H9 (cell line): ENCODE measurements at regions not wholly inside any gene's neighbourhood (a gene's known extent, or its start where the extent isn't known, plus 50 kb on each side); places are given as distances from the start of the nearest gene placed in this dataset.

Experiments used
- DNase-seq: peaks from one replicate; pipeline ENCODE4 v3.0.0-alpha.2; 2017
- H2AFZ ChIP-seq: one replicate; pipeline ENCODE4 v1.6.1; 2013; ENCODE audit warnings: mild to moderate bottlenecking, low read length, control low read depth, moderate library complexity
- H2AK5ac ChIP-seq: 2 replicates; pipeline ENCODE4 v1.6.1; 2013; ENCODE audit warnings: low read length, control low read depth, mixed read lengths; ENCODE audit not compliant: insufficient read length
- H2BK120ac ChIP-seq: one replicate; pipeline ENCODE4 v1.6.1; 2013; ENCODE audit warnings: low read depth, mild to moderate bottlenecking, low read length, control low read depth, inconsistent platforms; ENCODE audit not compliant: poor library complexity, severe bottlenecking
- H2BK12ac ChIP-seq: 2 replicates; pipeline ENCODE4 v1.6.1; 2013; ENCODE audit warnings: low read length, control low read depth, mixed read lengths, low read depth; ENCODE audit not compliant: insufficient read length
- H2BK15ac ChIP-seq: 2 replicates; pipeline ENCODE4 v1.6.1; 2013; ENCODE audit warnings: low read depth, low read length, control low read depth
- H2BK20ac ChIP-seq: one replicate; pipeline ENCODE4 v1.6.1; 2013; ENCODE audit warnings: low read depth, mild to moderate bottlenecking, low read length, control low read depth, inconsistent platforms; ENCODE audit not compliant: poor library complexity, severe bottlenecking
- H2BK5ac ChIP-seq: 2 replicates; pipeline ENCODE4 v1.6.1; 2013; ENCODE audit warnings: low read length, control low read depth, mixed read lengths; ENCODE audit not compliant: insufficient read length
- H3K14ac ChIP-seq: 2 replicates; pipeline ENCODE4 v1.6.1; 2013; ENCODE audit warnings: low read length, control low read depth; ENCODE audit not compliant: insufficient read depth
- H3K18ac ChIP-seq: 2 replicates; pipeline ENCODE4 v1.6.1; 2013; ENCODE audit warnings: low read depth, mild to moderate bottlenecking, mixed read lengths, low read length, control low read depth; ENCODE audit not compliant: insufficient read length
- H3K23ac ChIP-seq: 2 replicates; pipeline ENCODE4 v1.6.1; 2013; ENCODE audit warnings: low read length, control low read depth, mixed read lengths, low read depth; ENCODE audit not compliant: insufficient read length
- H3K23me2 ChIP-seq: 2 replicates; pipeline ENCODE4 v1.6.1; 2013; ENCODE audit warnings: low read depth, mild to moderate bottlenecking, mixed read lengths, low read length, control low read depth; ENCODE audit not compliant: insufficient read length, poor library complexity, severe bottlenecking
- H3K27ac ChIP-seq: 2 replicates; pipeline ENCODE4 v1.5.1; 2013; ENCODE audit warnings: low read length, control low read depth, mixed read lengths, low read depth; ENCODE audit not compliant: insufficient read length
- H3K27me3 ChIP-seq: 2 replicates; pipeline ENCODE4 v1.6.1; 2013; ENCODE audit warnings: low read length, control low read depth, inconsistent platforms; ENCODE audit not compliant: insufficient read depth
- H3K4ac ChIP-seq: 2 replicates; pipeline ENCODE4 v1.6.1; 2013; ENCODE audit warnings: low read depth, mild to moderate bottlenecking, control low read depth, inconsistent platforms, low read length, moderate library complexity
- H3K4me1 ChIP-seq: 2 replicates; pipeline ENCODE4 v1.6.1; 2013; ENCODE audit warnings: low read length, control low read depth, inconsistent platforms; ENCODE audit not compliant: insufficient read depth
- H3K4me2 ChIP-seq: 2 replicates; pipeline ENCODE4 v1.6.1; 2013; ENCODE audit warnings: low read length, control low read depth, mixed read lengths; ENCODE audit not compliant: insufficient read length, insufficient read depth
- H3K56ac ChIP-seq: 2 replicates; pipeline ENCODE4 v1.6.1; 2013; ENCODE audit warnings: low read depth, mild to moderate bottlenecking, mixed read lengths, low read length, control low read depth; ENCODE audit not compliant: insufficient read length
- H3K79me1 ChIP-seq: 2 replicates; pipeline ENCODE4 v1.6.1; 2013; ENCODE audit warnings: low read depth, mild to moderate bottlenecking, moderate library complexity, low read length, control low read depth, inconsistent platforms; ENCODE audit not compliant: insufficient read depth, poor library complexity, severe bottlenecking
- H3K79me2 ChIP-seq: 2 replicates; pipeline ENCODE4 v1.6.1; 2013; ENCODE audit warnings: low read length, control low read depth, inconsistent platforms; ENCODE audit not compliant: insufficient read depth
- H3K9ac ChIP-seq: 2 replicates; pipeline ENCODE4 v1.6.1; 2013; ENCODE audit warnings: low read length, control low read depth, mixed read lengths; ENCODE audit not compliant: insufficient read length; ENCODE audit errors: extremely low read depth
- H3K9me3 ChIP-seq: one replicate; pipeline ENCODE4 v1.6.1; 2013; ENCODE audit warnings: low read depth, low read length, inconsistent platforms; ENCODE audit not compliant: control insufficient read depth
- H3T11ph ChIP-seq: one replicate; pipeline ENCODE4 v1.6.1; 2013; ENCODE audit warnings: mild to moderate bottlenecking, low read length, control low read depth, inconsistent platforms
- H4K20me1 ChIP-seq: one replicate; pipeline ENCODE4 v1.6.1; 2013; ENCODE audit not compliant: control insufficient read depth, insufficient read length, insufficient read depth
- H4K5ac ChIP-seq: 2 replicates; pipeline ENCODE4 v1.6.1; 2013; ENCODE audit warnings: low read depth, mild to moderate bottlenecking, mixed read lengths, low read length, control low read depth; ENCODE audit not compliant: insufficient read length
- H4K8ac ChIP-seq: replicated peaks from 2 replicates; pipeline ENCODE4 v1.6.1; 2013; ENCODE audit warnings: low read length, control low read depth, mixed read lengths, low read depth; ENCODE audit not compliant: insufficient read length
- H4K91ac ChIP-seq: 2 replicates; pipeline ENCODE4 v1.6.1; 2013; ENCODE audit warnings: low read depth, mild to moderate bottlenecking, moderate library complexity, mixed read lengths, low read length, control low read depth; ENCODE audit not compliant: insufficient read length
- H3K27ac Mint-ChIP-seq, 3 experiments: 2 replicates in 2 of 3; 3 replicates in 1 of 3; pipeline ENCODE4 v1.8.0; 2020 to 2021; ENCODE audit warnings: mixed read lengths in 3 of 3, mild to moderate bottlenecking in 1 of 3, moderate library complexity in 1 of 3
- H3K27me3 Mint-ChIP-seq: 2 replicates; pipeline ENCODE4 v1.8.0; 2021; ENCODE audit warnings: low read depth, mild to moderate bottlenecking, moderate library complexity, mixed read lengths
- H3K36me3 Mint-ChIP-seq, 3 experiments: 2 replicates in 2 of 3; 3 replicates in 1 of 3; pipeline ENCODE4 v1.8.0; 2020 to 2021; ENCODE audit warnings: low read depth in 3 of 3, mixed read lengths in 3 of 3; ENCODE audit not compliant: insufficient read depth in 1 of 3
- H3K4me1 Mint-ChIP-seq, 2 experiments: 2 replicates each; pipeline ENCODE4 v1.8.0; 2020; ENCODE audit warnings: mixed read lengths in 2 of 2
- H3K4me3 Mint-ChIP-seq, 2 experiments: 2 replicates in 1 of 2; 3 replicates in 1 of 2; pipeline ENCODE4 v1.8.0; 2020 to 2021; ENCODE audit warnings: mild to moderate bottlenecking in 2 of 2, mixed read lengths in 2 of 2, moderate library complexity in 1 of 2
- H3K9me3 Mint-ChIP-seq, 2 experiments: 2 replicates in 1 of 2; 3 replicates in 1 of 2; pipeline ENCODE4 v1.8.0; 2020; ENCODE audit warnings: mild to moderate bottlenecking in 2 of 2, mixed read lengths in 2 of 2, moderate library complexity in 1 of 2
- WGBS: extraction: QIAGEN DNeasy Blood & Tissue Kit; methylation state at CpG from one replicate; pipeline ENCODE4 v1.1.7; 2013; ENCODE audit warnings: missing lambda C conversion rate, low lambda C conversion rate, mixed read lengths; ENCODE audit not compliant: insufficient read length; ENCODE audit errors: extremely low coverage; 5-methylcytosine and 5-hydroxymethylcytosine counted together
- TF ChIP-seq, protein P1 (sequence below): fragments of 200-600 bp; sonication (generic); conservative IDR thresholded peaks from 3 replicates; pipeline ENCODE4 v1.8.0; 2021; ENCODE audit warnings: antibody characterized with exemption, mild to moderate bottlenecking

DNA sequence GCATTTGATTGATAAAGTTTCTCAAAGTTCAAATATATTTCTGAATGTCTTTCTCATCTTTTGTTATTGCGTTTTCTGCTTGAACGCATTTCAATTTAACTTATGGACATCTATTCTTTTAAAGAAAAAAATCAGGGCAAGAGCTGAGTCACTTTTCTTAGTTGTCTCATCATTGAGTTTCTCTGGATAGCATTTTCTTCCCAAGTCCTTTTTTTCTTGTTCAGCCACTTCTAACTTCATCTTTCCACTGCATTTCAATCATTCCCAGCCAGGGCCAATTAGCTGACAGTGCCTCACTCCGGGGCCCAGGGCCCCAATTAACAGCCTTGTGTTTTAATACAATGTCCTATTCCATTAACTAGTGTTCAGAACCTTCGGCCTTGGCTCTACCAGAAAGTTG lies 216.3 kb downstream of the B3GLCT start:
- no peak overlapping the region for H2BK15ac ChIP-seq
- H3K4ac ChIP-seq = no peak overlapping the region
- no peak overlapping the region for H4K91ac ChIP-seq
- no peak overlapping the region for H3K9ac ChIP-seq
- no peak overlapping the region for H3K18ac ChIP-seq
- no peaks in the 10 kb centered on the region for H3K79me1 ChIP-seq
- H3K23me2 ChIP-seq = no peaks in the 10 kb centered on the region
- TF ChIP-seq, protein P1, sequence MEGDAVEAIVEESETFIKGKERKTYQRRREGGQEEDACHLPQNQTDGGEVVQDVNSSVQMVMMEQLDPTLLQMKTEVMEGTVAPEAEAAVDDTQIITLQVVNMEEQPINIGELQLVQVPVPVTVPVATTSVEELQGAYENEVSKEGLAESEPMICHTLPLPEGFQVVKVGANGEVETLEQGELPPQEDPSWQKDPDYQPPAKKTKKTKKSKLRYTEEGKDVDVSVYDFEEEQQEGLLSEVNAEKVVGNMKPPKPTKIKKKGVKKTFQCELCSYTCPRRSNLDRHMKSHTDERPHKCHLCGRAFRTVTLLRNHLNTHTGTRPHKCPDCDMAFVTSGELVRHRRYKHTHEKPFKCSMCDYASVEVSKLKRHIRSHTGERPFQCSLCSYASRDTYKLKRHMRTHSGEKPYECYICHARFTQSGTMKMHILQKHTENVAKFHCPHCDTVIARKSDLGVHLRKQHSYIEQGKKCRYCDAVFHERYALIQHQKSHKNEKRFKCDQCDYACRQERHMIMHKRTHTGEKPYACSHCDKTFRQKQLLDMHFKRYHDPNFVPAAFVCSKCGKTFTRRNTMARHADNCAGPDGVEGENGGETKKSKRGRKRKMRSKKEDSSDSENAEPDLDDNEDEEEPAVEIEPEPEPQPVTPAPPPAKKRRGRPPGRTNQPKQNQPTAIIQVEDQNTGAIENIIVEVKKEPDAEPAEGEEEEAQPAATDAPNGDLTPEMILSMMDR = no peak
- H3K4me2 ChIP-seq = no peak overlapping the region
- WGBS = no CpG with 5 or more reads among the region's 4 CpGs
- no peak overlapping the region for H3K56ac ChIP-seq
- H2AK5ac ChIP-seq = no peak overlapping the region
- no peak overlapping the region for H3K27ac Mint-ChIP-seq
- H2AFZ ChIP-seq = no peak overlapping the region
- H4K20me1 ChIP-seq = no peaks in the 10 kb centered on the region
- H3K27me3 ChIP-seq = no peaks in the 10 kb centered on the region
- H3K4me1 ChIP-seq = no peaks in the 10 kb centered on the region
- H3K4me1 Mint-ChIP-seq = no peaks in the 10 kb centered on the region; a peak in 1 of 4 replicates
- no peak overlapping the region for H3K14ac ChIP-seq
- no peak overlapping the region for H4K5ac ChIP-seq
- no peak overlapping the region for H2BK12ac ChIP-seq
- no peaks in the 10 kb centered on the region for H3K36me3 Mint-ChIP-seq
- no peaks in the 10 kb centered on the region for H3K79me2 ChIP-seq
- H2BK5ac ChIP-seq = no peak overlapping the region
- no peaks in the 10 kb centered on the region for H3K9me3 ChIP-seq
- no peak overlapping the region for H3K4me3 Mint-ChIP-seq
- DNase-seq = no peak
- no peak overlapping the region for H4K8ac ChIP-seq
- no peak overlapping the region for H3K23ac ChIP-seq
- H3K9me3 Mint-ChIP-seq = no peaks in the 10 kb centered on the region
- no peak overlapping the region for H3T11ph ChIP-seq
- no peak overlapping the region for H3K27ac ChIP-seq
- H3K27me3 Mint-ChIP-seq = no peaks in the 10 kb centered on the region
- H2BK120ac ChIP-seq = no peak overlapping the region
- no peak overlapping the region for H2BK20ac ChIP-seq
